ENCODE measurements at regions not wholly inside any gene's neighbourhood (a gene's known extent, or its start where the extent isn't known, plus 50 kb on each side); places are given as distances from the start of the nearest gene placed in this dataset.

DNA sequence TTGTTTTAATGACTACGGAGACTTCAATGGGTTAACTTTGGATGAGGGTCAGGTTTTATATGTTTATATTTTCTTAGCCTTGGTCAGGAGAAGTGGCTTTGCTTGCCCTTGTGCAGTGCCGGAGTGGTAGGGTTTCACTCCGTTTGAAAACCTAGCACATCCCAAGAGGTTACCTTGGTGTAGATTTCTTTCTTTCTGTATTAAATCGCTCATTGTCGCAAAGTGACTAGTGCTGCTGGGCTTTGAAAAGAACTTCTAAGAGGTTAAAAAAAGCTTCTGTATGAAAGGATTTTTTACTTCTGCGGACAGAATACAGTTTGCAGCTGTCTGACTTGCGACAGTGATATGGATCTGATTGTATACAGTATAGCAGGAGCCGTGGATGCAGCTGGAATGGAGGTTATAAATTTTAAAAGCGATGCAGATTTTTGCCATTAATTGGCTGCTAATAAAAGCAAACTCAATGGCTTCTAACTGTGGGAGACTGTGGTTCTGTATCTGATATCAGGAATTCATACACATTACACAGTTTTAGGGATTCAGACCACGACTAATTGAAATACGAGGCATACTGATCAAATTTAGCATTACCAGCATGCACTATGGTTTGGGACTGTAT is 340.9 kb upstream of the PITX2 start:
- CTCF ChIA-PET = interaction anchor here (1.6 kb wide), 1 partner anchor 377 kb away, joined by 3 read pairs; no protein-coding TSS in a partner anchor
- POLR2A ChIA-PET = no interaction called here
- TF ChIP-seq FOXM1 (IDR thresholded peaks at IDR 0.05; ENCODE audit: borderline replicate concordance) (no peak), HDGF (IDR thresholded peaks at IDR 0.05; ENCODE audit: borderline replicate concordance) (no peak)
- peak; percentile 12 for DNase-seq (ENCODE audit: extremely low spot score)

GRCh38 chr4:110967936-110968335 is 345.1 kb upstream of the PITX2 start:
- ChIA-PET POLR2A (no interaction called here), CTCF (no interaction called here)
- DNase-seq (ENCODE audit: extremely low spot score) = no peak
- TF ChIP-seq HDGF (IDR thresholded peaks at IDR 0.05; ENCODE audit: borderline replicate concordance) (no peak), TARDBP (IDR thresholded peaks at IDR 0.05) (no peak), ELF4 (IDR thresholded peaks at IDR 0.05) (no peak)

- DNase-seq (ENCODE audit: extremely low spot score) = peak; percentile 70
- TF ChIP-seq L3MBTL2 (conservative IDR thresholded peaks at IDR 0.05) (no peak), FOXK2 (IDR thresholded peaks at IDR 0.05) (no peak), ARNT (IDR thresholded peaks at IDR 0.05) (no peak), FOXM1 (IDR thresholded peaks at IDR 0.05; ENCODE audit: borderline replicate concordance) (no peak), FOXA1 (IDR thresholded peaks at IDR 0.05) (no peak)
- POLR2A ChIA-PET = no interaction called here
- CTCF ChIA-PET = interaction anchor here (0.6 to 0.7 kb wide), 2 partner anchors 217 to 1695 kb away, joined by 3 read pairs; no protein-coding TSS in a partner anchor
These were observed 347.8 kb upstream of the PITX2 start for GRCh38 chr4:110970642-110971041.

- POLR2A ChIA-PET = no interaction called here
- TF ChIP-seq CTBP1 (IDR thresholded peaks at IDR 0.05; ENCODE audit: borderline replicate concordance) (no peak), FOXK2 (IDR thresholded peaks at IDR 0.05) (no peak), BHLHE40 (IDR thresholded peaks at IDR 0.05; ENCODE audit: borderline replicate concordance) (no peak), FOXM1 (IDR thresholded peaks at IDR 0.05; ENCODE audit: borderline replicate concordance) (no peak), FOXA1 (IDR thresholded peaks at IDR 0.05) (no peak)
- CTCF ChIA-PET = no interaction called here
These were observed 352.5 kb upstream of the PITX2 start for GRCh38 chr4:110975338-110975737.

DNA sequence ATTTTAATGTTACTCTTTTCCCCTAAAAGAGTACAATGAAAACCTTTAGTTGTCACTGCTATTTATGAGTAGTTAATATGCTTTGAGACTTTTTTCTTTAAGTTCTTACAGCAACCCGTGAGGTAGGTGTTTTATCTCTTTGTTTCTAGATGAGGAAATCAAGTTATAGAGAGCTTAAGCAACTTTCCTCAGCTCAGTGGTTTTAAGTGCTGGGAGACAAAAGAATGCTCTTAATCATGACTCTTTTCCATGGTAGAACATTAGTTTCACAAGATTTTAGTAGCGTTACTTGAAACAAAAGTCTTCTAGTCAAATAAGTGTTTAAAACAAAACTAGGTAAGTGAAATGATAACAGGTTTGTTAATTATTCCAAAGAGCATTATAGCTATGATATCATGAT is 354.7 kb upstream of the PITX2 start:
- no peak for TF ChIP-seq ZNF384 (IDR thresholded peaks at IDR 0.05)
- no peak for TF ChIP-seq ARNT (IDR thresholded peaks at IDR 0.05)
- no peak for TF ChIP-seq NFRKB (IDR thresholded peaks at IDR 0.05)
- TF ChIP-seq ELF4 (IDR thresholded peaks at IDR 0.05) = no peak
- no peak for TF ChIP-seq HDGF (IDR thresholded peaks at IDR 0.05; ENCODE audit: borderline replicate concordance)
- TF ChIP-seq LEF1 (IDR thresholded peaks at IDR 0.05; ENCODE audit: borderline replicate concordance) = no peak
- TF ChIP-seq L3MBTL2 (conservative IDR thresholded peaks at IDR 0.05) = no peak
- no peak for TF ChIP-seq FOXA1 (IDR thresholded peaks at IDR 0.05)
- no peak for TF ChIP-seq SP1 (IDR thresholded peaks at IDR 0.05)
- TF ChIP-seq FOXM1 (IDR thresholded peaks at IDR 0.05; ENCODE audit: borderline replicate concordance) = no peak
- no peak for TF ChIP-seq PKNOX1 (IDR thresholded peaks at IDR 0.05)
- no peak for TF ChIP-seq BHLHE40 (IDR thresholded peaks at IDR 0.05; ENCODE audit: borderline replicate concordance)
- TF ChIP-seq TARDBP (IDR thresholded peaks at IDR 0.05) = no peak
- no peak for TF ChIP-seq SUZ12 (IDR thresholded peaks at IDR 0.05)
- no peak for TF ChIP-seq CTBP1 (IDR thresholded peaks at IDR 0.05; ENCODE audit: borderline replicate concordance)
- no peak for TF ChIP-seq FOXK2 (IDR thresholded peaks at IDR 0.05)
- ChIA-PET CTCF (no interaction called here), POLR2A (no interaction called here)
- DNase-seq (ENCODE audit: extremely low spot score) = no peak

More at GRCh38 chr4:110975338-110975737, 352.5 kb upstream of the PITX2 start:
- DNase-seq (ENCODE audit: extremely low spot score) = no peak

- CTCF ChIA-PET = no interaction called here
- TF ChIP-seq PKNOX1 (IDR thresholded peaks at IDR 0.05) = no peak
- TF ChIP-seq TARDBP (IDR thresholded peaks at IDR 0.05) = no peak
- no peak for TF ChIP-seq FOXA1 (IDR thresholded peaks at IDR 0.05)
- TF ChIP-seq FOXK2 (IDR thresholded peaks at IDR 0.05) = no peak
- no peak for TF ChIP-seq L3MBTL2 (conservative IDR thresholded peaks at IDR 0.05)
- no peak for TF ChIP-seq ZNF384 (IDR thresholded peaks at IDR 0.05)
- TF ChIP-seq NFRKB (IDR thresholded peaks at IDR 0.05) = no peak
- no peak for DNase-seq (ENCODE audit: extremely low spot score)
- POLR2A ChIA-PET = no interaction called here
These were observed 355.9 kb upstream of the PITX2 start for GRCh38 chr4:110978761-110979160.

- DNase-seq (ENCODE audit: extremely low spot score) = no peak
- ChIA-PET CTCF (no interaction called here), POLR2A (no interaction called here)
- TF ChIP-seq ARNT (IDR thresholded peaks at IDR 0.05) (no peak), SUZ12 (IDR thresholded peaks at IDR 0.05) (no peak), L3MBTL2 (conservative IDR thresholded peaks at IDR 0.05) (no peak), BHLHE40 (IDR thresholded peaks at IDR 0.05; ENCODE audit: borderline replicate concordance) (no peak), ZNF384 (IDR thresholded peaks at IDR 0.05) (no peak), PKNOX1 (IDR thresholded peaks at IDR 0.05) (no peak), FOXA1 (IDR thresholded peaks at IDR 0.05) (no peak), TARDBP (IDR thresholded peaks at IDR 0.05) (no peak), HDGF (IDR thresholded peaks at IDR 0.05; ENCODE audit: borderline replicate concordance) (no peak), FOXK2 (IDR thresholded peaks at IDR 0.05) (no peak), NFRKB (IDR thresholded peaks at IDR 0.05) (no peak)
These were observed 359.6 kb upstream of the PITX2 start for GRCh38 chr4:110982486-110982885.

Measured in HEK293T (cell line).